Activated CD8-positive, alpha-beta T cell treated with anti-CD3 and anti-CD28 coated beads for 36 hours (primary cell): ENCODE measurements at regions not wholly inside any gene's neighbourhood (a gene's known extent, or its start where the extent isn't known, plus 50 kb on each side); places are given as distances from the start of the nearest gene placed in this dataset.

ENCODE experiments used
- ATAC-seq: fragments of 200-7000 bp; cut with Tn5 transposase; one replicate; pipeline ENCODE4 v1.10.0; 2021; ENCODE audit warnings: mild to moderate bottlenecking, moderate library complexity
- CTCF ChIA-PET: fragments of 350-600 bp; sonication (Branson Sonifier 250); formaldehyde crosslinking; loops from one replicate; lab custom pipeline; 2021; ENCODE audit warnings: antibody characterized with exemption; lab: Charles Lee
- POLR2A ChIA-PET: fragments of 350-600 bp; sonication (Branson Sonifier 250); formaldehyde crosslinking; loops from one replicate; lab custom pipeline; 2021; ENCODE audit warnings: antibody characterized with exemption; lab: Charles Lee
- DNase-seq: peaks from one replicate; pipeline ENCODE4 v3.0.0-alpha.2; 2020
- H3K27ac Mint-ChIP-seq: one replicate; pipeline ENCODE4 v1.8.0; 2021; ENCODE audit warnings: mild to moderate bottlenecking, mixed read lengths
- H3K27me3 Mint-ChIP-seq: one replicate; pipeline ENCODE4 v1.8.0; 2021; ENCODE audit warnings: mixed read lengths
- H3K36me3 Mint-ChIP-seq: one replicate; pipeline ENCODE4 v1.8.0; 2021; ENCODE audit warnings: low read depth, mixed read lengths
- H3K4me1 Mint-ChIP-seq: one replicate; pipeline ENCODE4 v1.8.0; 2021; ENCODE audit warnings: low read depth, mixed read lengths
- H3K4me3 Mint-ChIP-seq: one replicate; pipeline ENCODE4 v1.8.0; 2021; ENCODE audit warnings: mild to moderate bottlenecking, moderate library complexity, mixed read lengths
- H3K9me3 Mint-ChIP-seq: one replicate; pipeline ENCODE4 v1.8.0; 2021; ENCODE audit warnings: mixed read lengths
- intact Hi-C: fragments of 100-400 bp; cut with micrococcal nuclease; formaldehyde crosslinking; loops from one replicate; pipeline ENCODE4 v1.10.0; 2022
- TF ChIP-seq, protein P1 (sequence below): fragments of 200-600 bp; IDR thresholded peaks from one replicate; pipeline ENCODE4 v1.8.0; 2022; ENCODE audit warnings: antibody characterized with exemption, mild to moderate bottlenecking

DNA sequence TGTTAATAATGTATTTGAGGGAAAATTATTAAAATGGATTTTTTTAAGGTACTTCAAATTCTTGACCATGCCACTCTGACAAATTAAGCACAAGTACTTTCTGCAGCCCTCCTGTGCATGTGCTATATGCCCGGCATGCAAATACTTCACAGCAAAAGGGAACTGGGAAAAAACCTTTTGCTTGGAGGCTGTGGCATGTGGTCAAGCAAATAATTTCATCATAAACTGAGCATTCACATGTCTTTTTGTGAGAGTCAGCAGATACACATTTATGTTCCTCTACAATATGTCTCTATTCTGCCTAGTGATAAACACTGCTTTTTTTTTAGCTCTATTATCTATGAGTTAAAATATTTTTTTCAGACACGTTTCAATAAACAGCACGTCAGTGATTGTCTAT lies 53.7 kb upstream of the SEMA3A start:
- H3K27ac Mint-ChIP-seq: no peak overlapping the region
- H3K4me3 Mint-ChIP-seq: no peak overlapping the region
- CTCF ChIA-PET: no interaction called here
- DNase-seq (no peak), ATAC-seq (no peak)
- TF ChIP-seq, protein P1, sequence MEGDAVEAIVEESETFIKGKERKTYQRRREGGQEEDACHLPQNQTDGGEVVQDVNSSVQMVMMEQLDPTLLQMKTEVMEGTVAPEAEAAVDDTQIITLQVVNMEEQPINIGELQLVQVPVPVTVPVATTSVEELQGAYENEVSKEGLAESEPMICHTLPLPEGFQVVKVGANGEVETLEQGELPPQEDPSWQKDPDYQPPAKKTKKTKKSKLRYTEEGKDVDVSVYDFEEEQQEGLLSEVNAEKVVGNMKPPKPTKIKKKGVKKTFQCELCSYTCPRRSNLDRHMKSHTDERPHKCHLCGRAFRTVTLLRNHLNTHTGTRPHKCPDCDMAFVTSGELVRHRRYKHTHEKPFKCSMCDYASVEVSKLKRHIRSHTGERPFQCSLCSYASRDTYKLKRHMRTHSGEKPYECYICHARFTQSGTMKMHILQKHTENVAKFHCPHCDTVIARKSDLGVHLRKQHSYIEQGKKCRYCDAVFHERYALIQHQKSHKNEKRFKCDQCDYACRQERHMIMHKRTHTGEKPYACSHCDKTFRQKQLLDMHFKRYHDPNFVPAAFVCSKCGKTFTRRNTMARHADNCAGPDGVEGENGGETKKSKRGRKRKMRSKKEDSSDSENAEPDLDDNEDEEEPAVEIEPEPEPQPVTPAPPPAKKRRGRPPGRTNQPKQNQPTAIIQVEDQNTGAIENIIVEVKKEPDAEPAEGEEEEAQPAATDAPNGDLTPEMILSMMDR: no peak
- intact Hi-C loops: no loop called here
- POLR2A ChIA-PET: no interaction called here
- peaks cover 2% of the 10 kb centered on the region for H3K27me3 Mint-ChIP-seq
- H3K9me3 Mint-ChIP-seq: peaks cover 13% of the 10 kb centered on the region
- no peaks in the 10 kb centered on the region for H3K36me3 Mint-ChIP-seq
- H3K4me1 Mint-ChIP-seq: no peaks in the 10 kb centered on the region

DNA sequence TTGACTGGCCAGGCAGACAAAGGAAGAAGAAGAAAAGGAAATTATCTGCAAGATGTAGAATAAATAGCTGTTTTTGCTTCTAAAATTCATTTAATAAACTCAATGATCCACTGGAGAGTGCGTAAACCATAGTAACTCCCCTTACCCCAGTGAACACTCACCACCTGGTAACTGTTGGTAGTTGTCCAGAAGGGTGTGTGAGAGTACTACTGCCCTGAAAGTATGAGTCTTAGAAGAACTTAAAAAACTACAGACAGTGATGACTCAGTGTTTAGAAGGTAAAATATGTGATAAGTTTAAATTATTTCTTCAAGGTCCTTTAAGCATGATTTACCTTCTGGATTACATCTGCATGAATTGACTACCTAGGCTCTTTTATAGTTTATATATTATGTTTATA lies 53.0 kb upstream of the SEMA3A start:
- TF ChIP-seq, protein P1: no peak
- POLR2A ChIA-PET: no interaction called here
- Mint-ChIP-seq H3K27ac (no peak overlapping the region), H3K4me3 (no peak overlapping the region), H3K4me1 (no peaks in the 10 kb centered on the region), H3K36me3 (no peaks in the 10 kb centered on the region), H3K27me3 (peaks cover 2% of the 10 kb centered on the region), H3K9me3 (peaks cover 16% of the 10 kb centered on the region)
- CTCF ChIA-PET: no interaction called here
- no peak for DNase-seq
- no peak for ATAC-seq
- intact Hi-C loops: no loop called here

DNA sequence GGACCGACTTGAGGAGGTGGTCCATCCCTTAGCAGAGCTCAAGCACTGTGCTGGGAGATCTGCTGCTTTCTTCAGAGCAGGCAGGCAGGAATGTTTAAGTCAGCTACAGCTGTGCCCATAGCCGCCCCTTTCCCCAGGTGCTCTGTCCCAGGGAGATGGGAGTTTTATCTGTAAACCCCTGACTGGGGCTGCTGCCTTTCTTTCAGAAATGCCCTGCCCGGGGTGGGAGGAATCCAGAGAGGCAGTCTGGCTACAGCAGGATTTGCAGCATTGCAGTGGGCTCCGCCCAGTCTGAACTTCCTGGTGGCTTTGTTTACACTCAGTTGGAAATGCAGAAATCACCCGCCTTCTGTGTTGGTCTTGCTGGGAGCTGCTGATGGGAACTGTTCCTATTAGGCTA lies 51.2 kb upstream of the SEMA3A start:
- ChIA-PET CTCF (no interaction called here), POLR2A (no interaction called here)
- no peaks in the 10 kb centered on the region for H3K4me1 Mint-ChIP-seq
- no peak for DNase-seq
- peaks cover 18% of the 10 kb centered on the region for H3K9me3 Mint-ChIP-seq
- no peak overlapping the region for H3K27ac Mint-ChIP-seq
- H3K4me3 Mint-ChIP-seq: no peak overlapping the region
- H3K36me3 Mint-ChIP-seq: no peaks in the 10 kb centered on the region
- TF ChIP-seq, protein P1: no peak
- no peak for ATAC-seq
- intact Hi-C loops: no loop called here
- no peaks in the 10 kb centered on the region for H3K27me3 Mint-ChIP-seq
